Glutamatergic neuron (in vitro differentiated cells): ENCODE measurements at regions not wholly inside any gene's neighbourhood (a gene's known extent, or its start where the extent isn't known, plus 50 kb on each side); places are given as distances from the start of the nearest gene placed in this dataset.

Experiments used
- DNase-seq: peaks from one replicate; pipeline ENCODE4 v3.0.0; 2022
- H3K27ac Mint-ChIP-seq: one replicate; pipeline ENCODE4 v1.8.0; 2020; ENCODE audit warnings: mild to moderate bottlenecking, mixed read lengths, inconsistent platforms; ENCODE audit not compliant: unreplicated experiment
- H3K27me3 Mint-ChIP-seq: one replicate; pipeline ENCODE4 v1.8.0; 2020; ENCODE audit warnings: mild to moderate bottlenecking, moderate library complexity, mixed read lengths, inconsistent platforms; ENCODE audit not compliant: unreplicated experiment
- H3K36me3 Mint-ChIP-seq: one replicate; pipeline ENCODE4 v1.8.0; 2020; ENCODE audit warnings: mild to moderate bottlenecking, mixed read lengths, inconsistent platforms; ENCODE audit not compliant: unreplicated experiment
- H3K4me1 Mint-ChIP-seq: one replicate; pipeline ENCODE4 v1.8.0; 2020; ENCODE audit warnings: mild to moderate bottlenecking, low read depth, mixed read lengths, inconsistent platforms; ENCODE audit not compliant: unreplicated experiment
- H3K4me3 Mint-ChIP-seq: one replicate; pipeline ENCODE4 v1.8.0; 2020; ENCODE audit warnings: mild to moderate bottlenecking, mixed read lengths, inconsistent platforms; ENCODE audit not compliant: unreplicated experiment
- H3K9me3 Mint-ChIP-seq: one replicate; pipeline ENCODE4 v1.8.0; 2020; ENCODE audit warnings: mild to moderate bottlenecking, moderate library complexity, mixed read lengths, inconsistent platforms; ENCODE audit not compliant: unreplicated experiment
- TF ChIP-seq, protein P1 (sequence below): fragments of 200-600 bp; sonication (generic); IDR thresholded peaks from one replicate; pipeline ENCODE4 v1.5.0; 2021; ENCODE audit not compliant: partially characterized antibody, unreplicated experiment

DNA sequence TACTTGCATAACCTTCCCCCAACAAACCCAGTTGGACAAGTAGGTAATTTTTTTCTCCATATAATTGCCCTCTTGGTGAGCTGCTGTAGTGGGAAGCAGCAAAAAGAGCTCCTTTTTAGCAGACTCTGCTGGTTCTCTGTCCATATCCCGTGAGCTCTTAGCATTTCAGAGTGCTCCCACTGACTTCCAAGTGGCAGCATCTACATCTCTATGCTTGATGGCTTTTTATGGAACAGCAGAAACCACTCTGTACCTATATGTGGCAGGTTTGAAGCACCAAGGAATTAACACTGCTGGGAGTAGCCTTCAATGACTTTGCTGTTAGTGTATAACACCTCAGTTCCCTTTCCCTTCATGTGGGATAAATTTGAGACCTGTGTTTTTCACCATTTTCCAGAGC, 168.4 kb upstream of the NHS start:
- TF ChIP-seq, protein P1, sequence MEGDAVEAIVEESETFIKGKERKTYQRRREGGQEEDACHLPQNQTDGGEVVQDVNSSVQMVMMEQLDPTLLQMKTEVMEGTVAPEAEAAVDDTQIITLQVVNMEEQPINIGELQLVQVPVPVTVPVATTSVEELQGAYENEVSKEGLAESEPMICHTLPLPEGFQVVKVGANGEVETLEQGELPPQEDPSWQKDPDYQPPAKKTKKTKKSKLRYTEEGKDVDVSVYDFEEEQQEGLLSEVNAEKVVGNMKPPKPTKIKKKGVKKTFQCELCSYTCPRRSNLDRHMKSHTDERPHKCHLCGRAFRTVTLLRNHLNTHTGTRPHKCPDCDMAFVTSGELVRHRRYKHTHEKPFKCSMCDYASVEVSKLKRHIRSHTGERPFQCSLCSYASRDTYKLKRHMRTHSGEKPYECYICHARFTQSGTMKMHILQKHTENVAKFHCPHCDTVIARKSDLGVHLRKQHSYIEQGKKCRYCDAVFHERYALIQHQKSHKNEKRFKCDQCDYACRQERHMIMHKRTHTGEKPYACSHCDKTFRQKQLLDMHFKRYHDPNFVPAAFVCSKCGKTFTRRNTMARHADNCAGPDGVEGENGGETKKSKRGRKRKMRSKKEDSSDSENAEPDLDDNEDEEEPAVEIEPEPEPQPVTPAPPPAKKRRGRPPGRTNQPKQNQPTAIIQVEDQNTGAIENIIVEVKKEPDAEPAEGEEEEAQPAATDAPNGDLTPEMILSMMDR, result no peak
- H3K4me3 Mint-ChIP-seq, result no peak overlapping the region
- no peaks in the 10 kb centered on the region for H3K4me1 Mint-ChIP-seq
- no peak overlapping the region for H3K27ac Mint-ChIP-seq
- no peaks in the 10 kb centered on the region for H3K9me3 Mint-ChIP-seq
- H3K27me3 Mint-ChIP-seq, result no peaks in the 10 kb centered on the region
- H3K36me3 Mint-ChIP-seq, result no peaks in the 10 kb centered on the region
- DNase-seq, result no peak

DNA sequence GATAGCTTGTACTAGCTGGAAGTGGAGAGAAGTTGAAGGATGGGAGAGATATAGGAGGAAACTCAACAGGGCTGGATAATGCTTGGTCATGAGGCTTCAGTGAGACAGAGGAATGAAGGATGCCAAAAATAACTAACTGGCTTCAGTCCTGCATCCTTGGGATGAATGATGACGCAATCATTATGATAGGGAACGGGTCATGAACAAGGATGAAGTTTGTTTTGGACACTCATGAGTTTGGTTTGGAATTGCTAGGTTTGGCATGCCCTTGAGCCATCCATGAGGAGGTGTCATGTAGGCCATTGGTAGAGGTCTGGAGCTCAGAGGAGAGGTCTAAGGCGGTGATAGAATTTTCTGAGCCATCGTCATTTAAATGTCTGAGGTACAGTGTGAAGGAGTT, 160.0 kb upstream of the NHS start:
- no peak for DNase-seq
- H3K27ac Mint-ChIP-seq, result no peak overlapping the region
- H3K36me3 Mint-ChIP-seq, result no peaks in the 10 kb centered on the region
- no peaks in the 10 kb centered on the region for H3K27me3 Mint-ChIP-seq
- TF ChIP-seq, protein P1, result no peak
- H3K4me1 Mint-ChIP-seq, result no peaks in the 10 kb centered on the region
- no peak overlapping the region for H3K4me3 Mint-ChIP-seq
- no peaks in the 10 kb centered on the region for H3K9me3 Mint-ChIP-seq

DNA sequence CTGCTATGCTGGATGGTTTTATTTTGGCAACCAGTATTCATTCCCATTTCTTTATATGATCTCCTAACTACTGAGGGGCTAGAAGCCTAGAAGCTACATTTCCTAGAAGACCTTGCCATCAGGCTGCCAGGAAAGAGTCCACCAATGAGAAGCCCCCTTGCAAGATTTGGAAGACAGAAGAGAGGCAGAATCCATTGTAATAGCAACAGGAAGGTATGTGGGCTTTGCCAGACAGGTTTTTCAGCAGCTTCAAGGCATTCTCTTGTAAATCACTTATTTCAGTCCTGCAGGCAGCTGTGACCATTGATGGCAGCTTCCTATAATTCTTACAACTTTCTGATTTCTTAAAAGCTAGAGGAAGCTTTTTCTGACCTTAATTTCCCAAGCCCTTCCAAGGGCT, 148.3 kb upstream of the NHS start:
- TF ChIP-seq, protein P1, result no peak

DNA sequence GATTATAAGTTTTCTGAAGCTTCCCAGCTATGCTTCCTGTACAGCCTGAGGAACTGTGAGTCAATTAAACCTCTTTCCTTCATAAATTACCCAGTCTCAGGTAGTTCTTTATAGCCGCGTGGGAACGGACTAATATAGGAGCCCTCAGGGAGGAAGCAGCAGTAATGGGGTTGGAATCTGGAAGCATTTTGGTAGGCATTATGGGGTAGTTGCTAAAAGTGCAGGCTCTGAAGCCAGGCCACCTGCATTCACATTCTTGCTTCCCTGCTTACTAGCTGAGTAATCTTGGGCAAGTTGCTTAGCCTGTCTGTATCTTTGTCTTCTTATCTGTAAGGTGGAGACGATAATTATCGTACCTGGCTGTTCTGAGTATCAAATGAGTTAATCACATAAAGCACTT, 137.9 kb upstream of the NHS start:
- Mint-ChIP-seq H3K4me1 (no peaks in the 10 kb centered on the region), H3K4me3 (no peak overlapping the region), H3K36me3 (no peaks in the 10 kb centered on the region), H3K27me3 (peaks cover 2% of the 10 kb centered on the region), H3K9me3 (peaks cover 1% of the 10 kb centered on the region), H3K27ac (no peak overlapping the region)
- no peak for DNase-seq
- TF ChIP-seq, protein P1, result no peak

More for the DNA sequence above, 148.3 kb upstream of the NHS start:
- Mint-ChIP-seq H3K27me3 (no peaks in the 10 kb centered on the region), H3K27ac (no peak overlapping the region), H3K4me3 (no peak overlapping the region), H3K4me1 (no peaks in the 10 kb centered on the region), H3K36me3 (no peaks in the 10 kb centered on the region), H3K9me3 (no peaks in the 10 kb centered on the region)
- DNase-seq, result no peak

DNA sequence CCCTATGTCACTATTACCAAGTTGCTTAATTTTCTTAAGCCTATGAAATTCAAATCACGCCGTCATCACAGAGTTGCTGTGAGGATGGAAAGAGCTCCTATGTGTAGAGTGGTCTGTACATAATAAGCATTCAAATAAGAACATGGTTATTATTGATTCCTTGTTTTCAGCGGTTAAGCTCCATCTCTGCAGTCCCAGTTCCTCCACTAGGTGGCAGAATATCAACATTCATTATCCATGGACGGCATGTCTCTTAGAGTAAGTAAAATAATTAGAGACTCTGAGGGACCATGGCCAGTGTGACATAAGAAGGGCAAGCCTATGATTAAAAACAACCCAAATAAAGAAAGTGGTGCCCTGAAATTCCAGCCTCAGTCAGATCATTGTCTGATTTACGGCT, 132.5 kb upstream of the NHS start:
- peak; percentile 33 for DNase-seq
- Mint-ChIP-seq H3K36me3 (no peaks in the 10 kb centered on the region), H3K4me3 (no peak overlapping the region), H3K4me1 (peaks cover 2% of the 10 kb centered on the region), H3K27me3 (no peaks in the 10 kb centered on the region), H3K27ac (no peak overlapping the region), H3K9me3 (no peaks in the 10 kb centered on the region)
- TF ChIP-seq, protein P1, result peak; percentile 81
